ENCODE measurements at regions not wholly inside any gene's neighbourhood (a gene's known extent, or its start where the extent isn't known, plus 50 kb on each side); places are given as distances from the start of the nearest gene placed in this dataset.

- no peak for TF ChIP-seq CTCF (IDR thresholded peaks at IDR 0.05; ENCODE audit: low read length)
- TF ChIP-seq EZH2 (IDR thresholded peaks at IDR 0.05; ENCODE audit: borderline replicate concordance, low read length): no peak
Measured at GRCh38 chr3:163924600-163924999, 1153.7 kb downstream of the SI start.
